PC-9 (cell line): ENCODE measurements at regions not wholly inside any gene's neighbourhood (a gene's known extent, or its start where the extent isn't known, plus 50 kb on each side); places are given as distances from the start of the nearest gene placed in this dataset.

Experiments
- CTCF ChIP-seq: fragments of 200-600 bp; sonication (generic); conservative IDR thresholded peaks from 2 replicates; pipeline ENCODE4 v1.6.1; 2017; ENCODE audit warnings: mixed run types, antibody characterized with exemption, mild to moderate bottlenecking, moderate library complexity
- EZH2 ChIP-seq: fragments of 200-600 bp; sonication (generic); IDR thresholded peaks from 2 replicates; pipeline ENCODE4 v1.8.0; 2017; ENCODE audit warnings: antibody characterized with exemption, low read depth

- no peak for TF ChIP-seq CTCF
- no peak for TF ChIP-seq EZH2
These were observed 306.1 kb upstream of the WWC1 start for GRCh38 chr5:167985373-167985772.
